UCSD-AML1 (cell line): ENCODE measurements at regions not wholly inside any gene's neighbourhood (a gene's known extent, or its start where the extent isn't known, plus 50 kb on each side); places are given as distances from the start of the nearest gene placed in this dataset.
A peak's percentile ranks its signal among the peaks of the same experiment; 100 is the strongest.

Experiments
- DNase-seq: peaks from one replicate; lab custom pipeline; 2025; ENCODE audit not compliant: unreplicated experiment; lab: John Stamatoyannopoulos, UW

DNA sequence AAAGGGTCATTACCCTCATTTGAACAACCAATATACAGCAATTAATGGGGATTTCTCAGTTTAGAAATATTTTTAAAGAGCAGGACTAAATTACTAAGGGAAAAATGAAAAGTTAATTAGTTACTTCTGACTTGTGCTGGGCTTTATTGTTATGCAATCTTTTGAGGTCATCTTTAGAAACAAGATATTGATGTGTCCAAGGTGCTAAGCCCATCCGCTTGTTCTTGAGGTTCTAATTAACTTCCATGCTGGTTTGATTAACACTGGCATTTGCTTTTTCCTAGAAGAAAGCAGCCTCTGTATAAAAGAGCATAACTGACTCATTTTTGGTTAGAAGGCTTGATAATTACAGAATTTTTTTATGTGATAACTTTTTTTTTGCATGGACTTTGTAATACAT, 256.5 kb upstream of the AGTR1 start:
- no peak for DNase-seq

DNA sequence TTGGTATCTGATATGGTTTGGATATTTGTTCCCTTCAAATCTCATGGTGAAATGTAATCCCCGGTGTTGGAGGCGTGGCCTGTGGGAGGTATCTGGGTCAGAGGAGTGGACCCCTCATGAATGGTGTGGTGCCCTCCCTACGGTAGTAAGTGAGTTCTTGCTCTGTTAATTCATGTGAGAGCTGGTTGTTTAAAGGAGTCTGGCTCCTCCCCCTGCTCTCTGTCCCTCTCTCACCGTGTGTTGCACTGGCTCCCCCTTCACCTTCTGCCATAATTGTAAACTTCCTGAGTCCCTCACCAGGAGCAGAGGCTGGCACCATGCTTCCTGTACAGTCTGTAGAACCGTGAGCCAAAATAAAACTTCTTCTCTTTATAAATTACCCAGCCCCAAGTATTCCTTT, 246.9 kb upstream of the AGTR1 start:
- DNase-seq, result peak; percentile 7

DNA sequence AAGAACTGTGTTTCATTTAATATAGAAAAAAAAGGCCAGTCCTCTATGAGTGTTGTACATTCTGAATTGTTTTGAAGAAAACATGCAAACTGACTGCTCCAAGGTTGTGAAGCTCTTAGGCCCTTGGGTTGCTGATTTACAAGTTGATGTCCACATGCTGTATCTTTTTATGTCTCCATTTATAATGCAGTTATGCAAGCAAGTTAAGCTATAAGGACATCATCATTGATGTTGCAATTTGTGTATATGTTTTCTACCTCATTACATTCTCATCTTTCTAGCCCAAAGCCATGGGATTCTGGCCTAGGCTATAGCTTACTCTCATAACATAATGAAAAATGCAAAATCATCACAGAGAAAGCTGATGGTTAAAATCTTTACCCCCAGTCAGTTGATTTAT, 245.7 kb upstream of the AGTR1 start:
- DNase-seq, result no peak

DNA sequence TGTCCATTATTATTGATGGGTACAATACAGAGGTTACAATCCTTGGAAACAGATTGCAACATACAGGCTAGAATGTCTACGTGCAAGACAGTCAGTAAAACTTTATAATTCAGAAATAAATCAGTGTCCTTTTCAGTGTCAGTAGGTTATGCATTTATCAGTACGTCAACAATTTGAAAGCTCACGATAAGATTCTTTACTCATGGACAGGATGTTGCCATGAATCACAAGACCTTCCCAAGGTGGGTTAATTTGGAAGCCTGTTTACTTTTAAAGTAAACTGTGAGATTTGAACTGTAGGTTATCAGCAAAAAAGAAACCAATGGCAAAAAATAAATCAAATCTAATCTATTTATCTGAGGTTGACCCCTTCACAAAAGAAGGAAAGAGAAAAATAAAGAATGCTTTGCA, 243.9 kb upstream of the AGTR1 start:
- DNase-seq, result no peak

DNA sequence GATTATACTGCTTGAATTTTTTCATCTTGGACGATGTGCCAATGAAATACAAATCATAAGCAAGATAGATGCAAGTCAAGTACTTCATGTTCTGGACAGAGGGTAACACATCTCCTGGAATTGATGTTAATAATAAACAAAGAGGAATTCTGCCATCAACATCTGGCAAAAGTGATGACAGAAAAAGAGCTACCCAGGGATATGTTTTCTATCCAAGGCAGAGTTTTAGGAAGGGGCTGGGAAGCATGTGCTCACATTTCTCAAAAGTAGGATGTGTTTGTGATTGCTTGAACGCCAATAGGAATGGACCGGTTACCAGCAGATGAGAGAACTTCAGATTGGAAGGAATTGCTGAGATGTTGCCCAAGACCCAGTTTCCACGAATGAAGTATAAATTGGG, 242.6 kb upstream of the AGTR1 start:
- DNase-seq, result no peak

DNA sequence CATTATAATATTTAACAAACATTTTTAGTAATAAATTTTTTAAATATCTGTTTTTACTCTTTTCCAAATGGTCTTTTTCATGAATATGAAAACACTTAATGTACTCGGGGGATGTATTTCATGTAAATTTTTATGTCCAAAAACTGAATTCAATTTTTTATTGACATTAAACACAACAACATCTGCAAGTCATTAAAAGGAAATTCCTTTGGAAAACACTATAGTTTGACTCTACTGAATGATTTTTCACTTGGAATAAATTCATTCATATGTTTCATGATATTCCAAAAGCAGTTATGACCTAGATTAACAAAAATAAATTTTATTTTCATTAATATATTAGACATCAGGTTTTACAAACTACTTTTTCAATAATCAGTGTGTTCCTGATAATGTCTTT, 239.8 kb upstream of the AGTR1 start:
- no peak for DNase-seq

DNA sequence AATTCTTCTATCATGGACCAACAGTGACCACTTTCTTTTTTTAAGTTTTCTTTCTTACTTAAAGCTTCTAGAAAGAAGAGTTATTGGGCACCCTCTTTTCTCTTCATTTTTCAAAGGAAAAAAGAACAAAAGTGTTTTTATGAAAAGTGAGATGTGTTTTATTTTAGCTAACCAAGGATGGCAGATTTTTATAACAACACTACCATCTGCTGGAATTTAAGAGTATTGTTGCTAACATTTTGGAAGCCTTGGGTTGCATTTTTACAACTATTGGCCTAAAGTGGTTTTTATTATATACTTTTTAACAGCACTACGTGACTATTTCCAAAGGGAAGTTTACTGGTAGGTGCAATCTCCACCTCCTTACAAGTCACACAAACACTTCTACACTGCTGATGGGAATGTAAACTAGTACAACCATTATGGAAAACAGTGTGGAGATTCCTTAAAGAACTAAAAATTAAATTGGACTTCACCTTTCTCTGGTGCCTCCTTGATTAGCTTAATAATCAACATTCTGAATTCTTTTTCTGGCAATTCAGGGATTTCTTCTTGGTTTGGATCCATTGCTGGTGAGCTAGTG, 237.7 kb upstream of the AGTR1 start:
- DNase-seq, result no peak

DNA sequence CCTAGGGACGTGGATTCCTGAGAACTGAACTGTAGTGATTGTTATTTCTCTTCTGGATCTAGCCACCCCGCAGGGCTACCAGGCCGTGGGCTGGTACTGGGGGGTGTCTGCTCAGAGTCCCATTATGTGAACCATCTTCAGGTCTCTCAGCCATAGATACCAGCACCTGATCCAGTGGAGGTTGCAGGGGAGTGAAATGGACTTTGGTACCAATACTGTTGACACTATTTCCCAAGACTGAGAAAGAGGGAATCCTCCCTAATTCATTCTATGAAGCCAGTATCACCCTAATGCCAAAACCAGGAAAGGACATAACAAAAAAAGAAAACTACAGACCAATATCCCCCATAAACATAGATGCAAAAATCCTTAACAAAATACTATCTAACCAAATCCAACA, 237.0 kb upstream of the AGTR1 start:
- no peak for DNase-seq

DNA sequence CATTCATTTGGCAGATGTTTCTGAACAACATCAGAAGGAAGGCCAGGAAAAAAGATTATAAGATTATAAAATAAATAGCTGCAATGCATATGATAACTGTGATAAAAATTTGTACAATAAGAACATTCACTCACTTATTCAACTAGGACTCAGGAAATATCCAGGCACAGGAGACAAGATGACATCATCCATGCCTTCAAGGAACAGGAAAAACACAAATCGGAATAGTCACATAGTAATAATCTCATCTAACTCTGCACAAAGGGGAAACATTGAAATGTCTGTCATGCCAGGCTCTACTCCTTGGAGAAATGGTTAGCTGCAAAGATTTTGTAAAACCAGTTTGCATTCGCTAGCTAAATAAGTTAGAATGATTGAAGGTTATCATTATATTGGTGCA, 233.5 kb upstream of the AGTR1 start:
- DNase-seq, result no peak

DNA sequence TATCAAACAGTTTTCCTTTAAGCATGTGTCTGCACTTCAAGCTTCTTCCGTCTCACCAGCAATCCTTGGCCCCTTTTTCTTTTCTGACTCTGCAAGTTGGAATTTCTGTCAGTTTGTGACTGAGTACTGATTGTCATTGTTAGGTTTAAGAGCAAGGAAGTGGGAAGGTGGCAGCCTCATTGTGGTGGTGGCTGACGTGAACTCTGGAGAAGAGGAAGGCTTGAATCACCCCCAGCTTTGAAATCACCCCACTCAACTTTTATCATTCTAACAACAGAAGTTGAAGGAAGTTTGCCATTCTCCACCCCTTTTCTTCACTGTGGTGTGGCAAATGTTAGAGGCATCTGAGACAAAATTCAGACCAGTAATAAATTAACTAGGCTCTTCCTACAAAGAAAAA, 231.6 kb upstream of the AGTR1 start:
- DNase-seq, result peak; percentile 19

DNA sequence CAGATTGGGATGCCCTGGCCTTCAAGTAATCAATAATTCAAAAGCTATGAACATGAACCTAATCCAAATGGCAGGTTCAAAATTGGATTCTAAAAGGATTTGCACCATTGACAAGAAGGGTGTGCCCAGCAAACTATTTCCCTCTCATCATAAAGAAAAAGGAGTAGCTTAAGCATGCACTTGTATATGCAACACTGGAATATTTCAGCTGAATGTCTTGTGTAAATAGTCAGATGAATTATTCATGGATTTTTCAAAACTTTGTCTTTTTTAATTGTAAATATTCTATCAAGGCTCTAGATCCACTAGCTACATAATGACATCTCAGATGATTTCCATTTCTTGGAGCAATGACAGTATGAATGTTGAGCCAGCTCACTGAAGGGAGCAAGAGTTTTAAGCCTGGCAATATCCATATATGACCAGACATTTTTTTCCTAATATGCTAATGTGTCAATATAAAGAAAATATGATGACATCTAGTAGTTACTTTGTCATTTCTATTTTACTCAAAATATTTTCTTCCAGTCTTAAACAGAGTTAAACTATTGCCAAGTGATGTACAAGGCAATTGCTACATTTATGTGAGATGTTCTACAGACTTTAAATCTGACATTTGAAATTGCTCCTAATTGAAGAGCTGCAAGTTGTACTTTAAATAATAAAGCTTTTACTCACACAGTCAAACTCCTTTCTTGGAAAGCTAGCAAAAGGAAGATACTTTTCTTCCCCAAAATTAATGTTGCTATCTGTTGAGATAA, 230.5 kb upstream of the AGTR1 start:
- DNase-seq, result no peak

DNA sequence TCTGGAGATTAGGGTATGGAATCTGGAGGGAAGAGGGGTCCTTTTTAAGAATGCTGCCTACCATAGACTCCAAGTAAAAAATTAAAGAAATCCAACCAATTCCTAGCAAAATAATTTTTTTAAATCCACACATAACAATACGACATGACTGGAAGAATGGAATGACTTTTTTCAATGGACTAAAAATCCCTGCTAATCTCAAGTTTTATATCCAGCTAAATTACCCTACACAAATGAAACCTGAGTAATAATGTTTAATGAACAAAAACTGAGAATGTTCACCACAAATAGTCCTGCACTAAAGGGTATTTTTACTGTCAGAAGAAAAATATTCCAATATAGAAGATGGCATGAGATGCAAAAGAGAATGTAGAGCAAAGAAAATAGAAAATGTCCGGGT, 220.3 kb upstream of the AGTR1 start:
- no peak for DNase-seq

DNA sequence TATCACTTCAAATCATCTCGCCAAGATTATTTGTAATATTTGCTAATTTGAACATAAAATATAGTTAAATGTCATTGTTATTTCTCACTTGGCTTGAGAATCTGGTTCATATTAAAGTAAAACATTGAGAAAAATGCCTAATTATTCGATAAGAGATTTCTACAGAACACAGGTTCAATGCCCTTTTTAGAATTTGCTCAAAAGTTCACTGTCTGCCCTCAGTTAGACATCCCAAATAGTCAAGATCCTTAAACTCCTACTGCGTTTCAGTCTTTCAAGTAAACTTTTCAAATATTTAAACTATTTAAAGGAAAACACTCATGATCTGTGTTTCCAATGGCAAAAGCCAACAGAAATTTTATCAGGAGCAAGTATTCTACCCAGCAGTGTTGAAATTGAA, 204.1 kb upstream of the AGTR1 start:
- no peak for DNase-seq

DNA sequence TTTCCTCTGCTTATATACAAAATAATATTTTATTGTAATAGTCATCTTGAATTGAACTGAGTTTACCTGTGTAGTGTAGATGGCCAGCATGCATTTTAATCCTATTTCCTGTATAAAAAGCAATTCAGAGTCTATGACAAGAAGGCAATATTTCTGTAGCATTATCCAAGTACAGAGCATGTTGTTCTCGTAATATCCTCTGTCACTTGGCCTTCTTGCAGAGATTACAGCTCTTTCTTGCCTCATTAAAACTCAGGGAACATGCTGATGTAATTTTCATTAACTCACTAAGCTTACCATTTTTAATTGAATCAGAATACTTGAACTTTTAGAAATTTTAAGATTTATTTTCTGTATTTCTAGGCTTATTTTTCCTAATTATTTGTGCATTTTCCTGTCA, 203.3 kb upstream of the AGTR1 start:
- DNase-seq, result no peak

DNA sequence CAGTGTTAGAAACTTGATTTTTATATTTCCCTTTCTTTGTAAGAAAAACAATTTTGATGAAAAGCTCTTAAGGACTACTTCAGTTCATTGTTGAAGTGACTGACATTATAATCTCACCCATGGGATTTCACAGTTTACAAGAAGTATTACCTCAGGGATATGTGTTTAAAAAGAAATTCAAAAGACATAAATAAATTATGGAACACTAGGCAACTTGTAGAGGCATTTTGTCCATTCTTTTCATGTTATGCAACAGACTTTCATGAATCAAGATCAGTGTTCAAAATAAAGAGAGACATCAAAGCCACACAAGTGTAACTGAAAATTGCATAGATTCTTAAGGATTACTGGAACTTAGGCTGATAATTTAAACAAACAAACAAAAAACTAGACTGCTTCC, 196.8 kb upstream of the AGTR1 start:
- DNase-seq, result no peak

DNA sequence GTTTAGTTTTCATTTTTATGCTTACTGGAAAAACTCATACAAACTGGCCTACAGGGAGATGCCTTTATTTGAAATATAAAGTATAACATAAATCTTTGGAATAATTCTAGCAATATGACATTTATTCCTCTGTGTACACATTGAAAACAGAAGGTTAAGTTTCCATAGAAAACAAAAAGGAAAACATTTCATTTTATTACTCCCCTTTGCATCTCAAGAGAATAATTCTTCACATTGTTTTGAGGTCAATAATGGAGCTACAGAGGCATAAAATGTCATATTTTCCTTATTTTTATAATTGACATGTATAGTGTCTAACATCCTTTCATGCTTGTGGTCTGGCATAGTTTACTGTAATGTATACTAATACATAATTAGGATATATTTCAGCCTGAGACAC, 187.6 kb upstream of the AGTR1 start:
- DNase-seq, result no peak

DNA sequence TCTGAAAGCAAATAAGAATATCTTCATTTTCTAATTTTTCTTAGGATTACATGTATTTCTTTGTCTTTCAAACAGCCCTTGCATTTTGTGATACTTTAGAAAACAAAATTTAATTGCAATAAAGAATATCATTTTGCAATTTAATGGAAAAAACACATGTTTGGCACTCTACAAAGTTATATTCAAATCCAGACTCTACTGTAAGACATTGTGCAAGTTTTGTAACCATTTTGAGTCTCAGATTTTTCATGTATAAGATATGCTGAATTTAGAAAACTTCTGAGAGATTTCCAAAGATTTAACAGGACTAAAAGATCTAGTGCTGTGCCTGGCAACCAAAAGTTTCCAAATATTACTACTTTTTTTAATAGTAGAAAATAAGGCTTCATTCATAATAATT, 187.1 kb upstream of the AGTR1 start:
- DNase-seq, result no peak

DNA sequence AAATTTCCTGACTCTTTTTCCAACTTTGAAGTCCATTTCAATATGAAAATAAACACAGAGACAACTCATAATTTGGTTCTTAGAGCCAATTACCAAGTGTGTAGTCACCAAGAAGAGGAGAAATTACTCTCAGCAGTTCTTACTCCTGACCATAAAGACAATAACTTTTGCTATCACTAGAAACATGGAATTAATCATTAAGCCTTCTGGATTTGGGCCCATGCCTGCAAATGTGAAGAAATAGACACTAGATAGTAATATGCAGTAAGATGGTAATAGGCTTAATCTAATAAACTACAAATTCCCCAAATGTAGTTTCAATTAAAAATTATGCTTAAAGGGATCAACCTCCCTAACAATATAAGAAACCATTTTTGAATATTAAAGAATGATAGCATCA, 185.1 kb upstream of the AGTR1 start:
- no peak for DNase-seq

DNA sequence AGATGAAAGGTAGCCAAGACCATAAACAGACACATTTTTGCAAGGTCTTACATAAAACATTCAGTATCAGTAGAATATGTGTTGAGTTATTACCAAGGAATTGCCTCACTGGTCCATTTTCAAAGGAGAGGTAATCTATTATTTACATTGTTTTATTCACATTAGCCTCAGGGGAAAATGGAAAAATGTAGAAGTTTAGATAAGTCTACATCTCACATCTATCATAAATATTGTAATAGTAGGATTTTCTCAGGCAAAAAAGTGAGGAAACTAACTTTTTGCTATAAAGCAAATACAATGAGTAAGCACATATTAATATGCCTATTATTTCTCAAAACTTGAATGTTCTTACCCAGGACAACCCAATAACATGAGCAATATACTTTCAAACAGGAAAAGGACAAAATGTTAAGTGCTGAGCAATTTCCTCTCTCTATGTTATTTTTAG, 184.6 kb upstream of the AGTR1 start:
- no peak for DNase-seq

DNA sequence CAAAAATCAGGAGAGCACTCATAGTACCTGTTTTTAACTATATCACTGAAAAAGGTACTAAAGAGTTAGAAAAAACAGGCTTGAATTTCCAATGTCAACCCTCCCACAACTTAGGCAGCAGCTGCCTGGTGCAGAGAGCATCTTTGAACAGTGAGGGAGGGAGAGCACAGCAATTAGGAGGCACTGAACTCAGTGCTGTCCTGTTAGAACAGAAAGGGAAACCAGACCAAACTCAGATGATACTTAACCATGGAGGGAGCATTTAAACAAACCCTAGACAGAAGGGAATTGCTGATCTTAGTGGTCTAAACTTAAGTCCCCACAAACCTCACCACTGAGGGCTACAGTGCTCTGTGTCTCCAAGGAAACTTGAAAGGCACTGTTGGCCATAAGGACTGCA, 179.2 kb upstream of the AGTR1 start:
- DNase-seq, result no peak

DNA sequence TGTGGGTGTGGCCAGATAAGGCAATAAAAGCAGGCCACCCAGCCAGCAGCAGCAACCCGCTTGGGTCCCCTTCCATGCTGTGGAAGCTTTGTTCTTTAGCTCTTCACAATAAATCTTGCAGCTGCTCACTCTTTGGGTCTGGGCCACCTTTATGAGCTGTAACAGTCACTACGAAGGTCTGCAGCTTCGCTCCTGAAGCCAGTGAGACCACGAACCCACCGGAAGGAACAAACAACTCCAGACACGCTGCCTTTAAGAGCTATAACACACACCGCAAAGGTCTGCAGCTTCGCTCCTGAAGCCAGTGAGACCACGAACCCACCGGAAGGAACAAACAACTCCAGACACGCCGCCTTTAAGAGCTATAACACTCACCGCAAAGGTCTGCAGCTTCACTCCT, 172.1 kb upstream of the AGTR1 start:
- DNase-seq, result peak; percentile 45

DNA sequence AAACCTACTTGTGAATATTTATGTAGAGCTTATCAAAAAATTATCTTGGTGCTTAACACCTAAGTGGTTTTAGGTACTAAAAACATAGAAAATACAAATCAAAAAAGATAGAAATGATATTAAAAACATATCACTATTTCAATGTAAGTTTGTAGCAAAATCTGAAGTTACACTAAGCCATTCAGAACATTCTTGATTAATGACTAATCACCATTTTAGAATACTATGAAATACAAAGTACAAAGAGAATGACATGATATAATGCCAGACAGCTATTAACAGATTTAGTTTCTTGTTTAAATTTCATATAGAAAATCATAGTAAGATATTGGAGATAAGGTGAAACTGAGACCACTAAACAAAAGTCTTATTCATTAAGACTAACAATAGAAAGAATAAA, 169.7 kb upstream of the AGTR1 start:
- no peak for DNase-seq

DNA sequence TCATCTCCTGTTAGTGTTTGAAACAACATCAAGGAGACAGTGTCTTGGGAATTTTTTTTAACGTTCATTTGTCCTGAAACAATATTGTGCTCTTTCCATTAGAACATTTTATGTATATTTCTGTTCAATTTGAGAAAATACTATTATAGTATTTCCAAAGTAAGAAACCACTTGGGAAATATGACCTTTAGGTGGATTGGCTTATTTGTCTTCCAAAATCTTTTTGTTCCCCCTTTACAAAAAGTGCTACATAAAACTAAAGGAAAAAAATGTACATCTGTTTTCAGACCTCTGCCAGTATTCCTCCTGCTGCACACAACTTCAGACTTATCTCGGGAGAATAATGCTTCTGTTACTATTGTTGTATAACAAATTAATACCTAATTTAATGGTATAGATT, 165.9 kb upstream of the AGTR1 start:
- DNase-seq, result no peak
